Adrenal gland (tissue), 5 donors: ENCODE measurements at regions not wholly inside any gene's neighbourhood (a gene's known extent, or its start where the extent isn't known, plus 50 kb on each side); places are given as distances from the start of the nearest gene placed in this dataset.

Source experiments
- CTCF ChIP-seq, 6 experiments: fragments of 450-650 bp in 4 of 6; fragments of 200-600 bp in 2 of 6; sonication (generic) in 1 of 6; IDR thresholded peaks; 1 replicate in 5 of 6; 2 replicates in 1 of 6; pipeline versions ENCODE4 v1.5.1 to v1.8.0; 2016 to 2021; ENCODE audit warnings: antibody characterized with exemption in 6 of 6, mild to moderate bottlenecking in 2 of 6, moderate library complexity in 1 of 6
- POLR2A ChIP-seq, 2 donors: fragments of 450-650 bp; IDR thresholded peaks; one replicate each; pipeline ENCODE4 v1.6.1; 2017; ENCODE audit warnings: antibody characterized with exemption in 2 of 2, mild to moderate bottlenecking in 2 of 2, moderate library complexity in 1 of 2
- donor health status: DM: no; HTN: no; CAD: no.

DNA sequence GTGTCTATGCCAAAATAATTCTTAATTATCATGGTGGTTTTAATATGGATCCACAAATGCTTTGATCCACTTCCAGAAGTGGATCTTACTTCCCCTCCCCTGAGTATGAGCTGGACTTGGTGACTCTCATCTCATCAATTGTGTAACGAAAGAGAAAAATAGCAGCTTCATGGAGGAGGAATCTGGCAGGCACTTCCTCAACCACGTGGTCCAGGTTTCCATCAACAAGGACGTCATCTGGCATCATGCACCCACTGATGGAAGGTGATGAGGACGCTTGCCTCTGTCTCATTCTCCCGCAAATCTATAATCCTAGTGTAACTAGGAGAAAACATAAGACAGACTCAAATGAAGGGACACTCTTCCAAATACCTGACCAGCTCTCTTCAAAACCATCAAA lies 54.6 kb upstream of the S1PR3 start:
- TF ChIP-seq CTCF (IDR thresholded peaks at IDR 0.05) (no peak), POLR2A (IDR thresholded peaks at IDR 0.05) (no peak)
